ENCODE measurements at regions not wholly inside any gene's neighbourhood (a gene's known extent, or its start where the extent isn't known, plus 50 kb on each side); places are given as distances from the start of the nearest gene placed in this dataset.

- TF ChIP-seq CTCF (IDR thresholded peaks at IDR 0.05; ENCODE audit: poor library complexity) (no peak), EZH2 (IDR thresholded peaks at IDR 0.05; ENCODE audit: borderline replicate concordance) (no peak), EZH2phosphoT487 (IDR thresholded peaks at IDR 0.05; ENCODE audit: low read depth, severe bottlenecking, unreplicated experiment) (no peak)
Measured at GRCh38 chr14:96979611-96980074, 182.5 kb downstream of the VRK1 start.
